Breast epithelium (tissue), 4 donors: ENCODE measurements at regions not wholly inside any gene's neighbourhood (a gene's known extent, or its start where the extent isn't known, plus 50 kb on each side); places are given as distances from the start of the nearest gene placed in this dataset.

Source experiments
- DNase-seq, 2 donors: peaks; one replicate each; pipeline ENCODE4 v3.0.0-alpha.2; 2019; ENCODE audit warnings: low spot score in 2 of 2
- H3K27ac ChIP-seq, 2 donors: fragments of 200-600 bp; sonication (generic) in 1 of 2; one replicate each; pipeline ENCODE4 v1.5.1; 2016 to 2019; ENCODE audit warnings: mild to moderate bottlenecking in 1 of 2
- H3K27me3 ChIP-seq, 2 donors: fragments of 200-600 bp; sonication (generic) in 1 of 2; one replicate each; pipeline versions ENCODE4 v1.5.1 to v1.6.0; 2017 to 2019; ENCODE audit warnings: control low read depth in 1 of 2, mild to moderate bottlenecking in 1 of 2
- H3K36me3 ChIP-seq: fragments of 200-600 bp; one replicate; pipeline ENCODE4 v1.5.1; 2019
- H3K4me1 ChIP-seq, 2 donors: fragments of 200-600 bp; sonication (generic); one replicate each; pipeline ENCODE4 v1.5.1; 2016 to 2019; ENCODE audit warnings: control low read depth in 1 of 2
- H3K4me3 ChIP-seq, 3 donors: fragments of 200-600 bp; sonication (generic); 1 replicate in 2 of 3; 2 replicates in 1 of 3; pipeline ENCODE4 v1.5.1; 2016 to 2019; ENCODE audit warnings: mild to moderate bottlenecking in 3 of 3, moderate library complexity in 2 of 3
- H3K9me3 ChIP-seq, 2 donors: fragments of 200-600 bp; sonication (generic) in 1 of 2; one replicate each; pipeline ENCODE4 v1.5.1; 2016 to 2019; ENCODE audit warnings: control low read depth in 1 of 2
- POLR2A ChIP-seq: fragments of 450-650 bp; IDR thresholded peaks from one replicate; pipeline ENCODE4 v1.6.1; 2016; ENCODE audit warnings: antibody characterized with exemption, mild to moderate bottlenecking, moderate library complexity
- POLR2AphosphoS5 ChIP-seq, 3 donors: sonication (generic); formaldehyde crosslinking; IDR thresholded peaks; one replicate each; pipeline ENCODE4 v1.6.1; 2017; ENCODE audit warnings: antibody characterized with exemption in 3 of 3
- intact Hi-C: fragments of 100-400 bp; cut with DNase I; formaldehyde crosslinking; loops from one replicate; pipeline ENCODE4 v1.15.1; 2023; ENCODE audit warnings: low total_unique reads
- TF ChIP-seq, protein P1 (sequence below), 3 donors: fragments of 450-650 bp; IDR thresholded peaks; one replicate each; pipeline ENCODE4 v1.5.1; 2016 to 2017; ENCODE audit warnings: antibody characterized with exemption in 3 of 3, mild to moderate bottlenecking in 3 of 3, moderate library complexity in 3 of 3

DNA sequence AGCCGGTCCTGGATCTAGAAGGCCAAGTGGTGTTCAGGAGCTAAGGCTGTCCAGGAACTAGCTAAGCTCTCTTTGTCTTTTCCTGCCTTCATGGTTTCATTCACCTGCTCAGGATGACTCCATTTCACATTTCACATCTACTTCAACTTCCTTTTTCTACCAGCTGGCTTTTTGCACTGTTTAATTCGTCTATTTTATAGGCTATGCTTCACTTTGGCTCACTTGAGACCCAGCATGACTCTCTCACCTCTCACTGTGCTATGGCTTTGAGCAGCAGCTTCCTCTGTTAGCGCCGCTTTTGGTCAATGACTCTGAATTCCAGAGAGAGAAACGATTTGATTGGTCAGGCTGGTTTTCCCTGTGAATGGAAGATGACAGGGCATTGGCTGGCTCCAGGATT is 213.5 kb upstream of the CLNK start:
- Histone ChIP-seq H3K4me3 (no peak overlapping the region), H3K4me1 (no peaks in the 10 kb centered on the region), H3K27me3 (no peaks in the 10 kb centered on the region), H3K9me3 (no peaks in the 10 kb centered on the region), H3K36me3 (no peaks in the 10 kb centered on the region), H3K27ac (no peak overlapping the region)
- TF ChIP-seq POLR2A = no peak
- TF ChIP-seq, protein P1, sequence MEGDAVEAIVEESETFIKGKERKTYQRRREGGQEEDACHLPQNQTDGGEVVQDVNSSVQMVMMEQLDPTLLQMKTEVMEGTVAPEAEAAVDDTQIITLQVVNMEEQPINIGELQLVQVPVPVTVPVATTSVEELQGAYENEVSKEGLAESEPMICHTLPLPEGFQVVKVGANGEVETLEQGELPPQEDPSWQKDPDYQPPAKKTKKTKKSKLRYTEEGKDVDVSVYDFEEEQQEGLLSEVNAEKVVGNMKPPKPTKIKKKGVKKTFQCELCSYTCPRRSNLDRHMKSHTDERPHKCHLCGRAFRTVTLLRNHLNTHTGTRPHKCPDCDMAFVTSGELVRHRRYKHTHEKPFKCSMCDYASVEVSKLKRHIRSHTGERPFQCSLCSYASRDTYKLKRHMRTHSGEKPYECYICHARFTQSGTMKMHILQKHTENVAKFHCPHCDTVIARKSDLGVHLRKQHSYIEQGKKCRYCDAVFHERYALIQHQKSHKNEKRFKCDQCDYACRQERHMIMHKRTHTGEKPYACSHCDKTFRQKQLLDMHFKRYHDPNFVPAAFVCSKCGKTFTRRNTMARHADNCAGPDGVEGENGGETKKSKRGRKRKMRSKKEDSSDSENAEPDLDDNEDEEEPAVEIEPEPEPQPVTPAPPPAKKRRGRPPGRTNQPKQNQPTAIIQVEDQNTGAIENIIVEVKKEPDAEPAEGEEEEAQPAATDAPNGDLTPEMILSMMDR (IDR thresholded peaks at IDR 0.05) = no peak
- TF ChIP-seq POLR2AphosphoS5 (IDR thresholded peaks at IDR 0.05) = no peak
- no peak for DNase-seq
- intact Hi-C loops = no loop called here

DNA sequence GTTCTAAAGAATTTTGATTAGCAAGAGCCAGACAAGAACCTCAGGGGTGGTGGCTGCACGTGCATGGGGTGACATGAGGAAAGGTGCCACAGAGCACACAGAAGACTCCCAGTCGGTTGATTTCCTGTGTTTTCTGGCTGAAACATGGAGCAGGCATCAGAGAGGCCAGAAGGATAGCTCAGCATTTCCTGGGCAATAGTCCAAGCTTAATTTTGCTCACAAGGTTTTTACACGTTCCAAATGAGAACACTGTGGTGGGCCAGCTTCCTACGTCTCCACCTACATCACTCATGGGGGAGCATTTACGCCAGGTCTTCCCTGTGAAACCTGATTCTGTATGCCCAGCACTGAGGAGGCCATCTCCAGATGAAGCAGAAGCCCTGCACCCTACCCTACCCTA is 212.5 kb upstream of the CLNK start:
- Histone ChIP-seq H3K9me3 (no peaks in the 10 kb centered on the region), H3K36me3 (no peaks in the 10 kb centered on the region), H3K4me1 (no peaks in the 10 kb centered on the region), H3K27me3 (no peaks in the 10 kb centered on the region), H3K4me3 (no peak overlapping the region), H3K27ac (no peak overlapping the region)
- DNase-seq = no peak
- no peak for TF ChIP-seq POLR2A
- TF ChIP-seq POLR2AphosphoS5 (IDR thresholded peaks at IDR 0.05) = no peak
- intact Hi-C loops = no loop called here

DNA sequence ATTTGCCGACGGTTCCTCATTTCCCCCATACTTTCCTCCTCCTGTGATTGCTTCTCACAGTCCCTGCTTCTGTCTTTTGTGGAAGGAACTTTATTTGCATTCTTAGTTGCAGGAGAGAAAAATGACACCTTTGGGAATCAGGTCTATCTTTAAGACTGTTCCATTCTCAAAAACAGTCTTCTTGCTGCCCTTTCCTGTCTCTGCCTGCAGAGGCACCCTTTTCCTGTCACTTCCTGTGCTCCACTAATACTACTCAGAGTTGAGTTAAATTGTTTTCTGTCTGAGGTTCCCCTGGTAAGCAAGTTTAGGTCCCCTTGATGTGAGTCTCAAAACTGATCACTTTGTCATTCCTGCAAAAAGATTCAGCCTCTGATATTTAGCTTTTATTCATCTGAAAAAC is 208.8 kb upstream of the CLNK start:
- no peak overlapping the region for H3K4me3 ChIP-seq
- no peaks in the 10 kb centered on the region for H3K4me1 ChIP-seq
- intact Hi-C loops = no loop called here
- TF ChIP-seq POLR2A = no peak
- TF ChIP-seq, protein P1 (IDR thresholded peaks at IDR 0.05) = no peak
- TF ChIP-seq POLR2AphosphoS5 (IDR thresholded peaks at IDR 0.05) = no peak
- H3K36me3 ChIP-seq = no peaks in the 10 kb centered on the region
- no peak overlapping the region for H3K27ac ChIP-seq
- no peaks in the 10 kb centered on the region for H3K27me3 ChIP-seq
- no peaks in the 10 kb centered on the region for H3K9me3 ChIP-seq
- DNase-seq = no peak

DNA sequence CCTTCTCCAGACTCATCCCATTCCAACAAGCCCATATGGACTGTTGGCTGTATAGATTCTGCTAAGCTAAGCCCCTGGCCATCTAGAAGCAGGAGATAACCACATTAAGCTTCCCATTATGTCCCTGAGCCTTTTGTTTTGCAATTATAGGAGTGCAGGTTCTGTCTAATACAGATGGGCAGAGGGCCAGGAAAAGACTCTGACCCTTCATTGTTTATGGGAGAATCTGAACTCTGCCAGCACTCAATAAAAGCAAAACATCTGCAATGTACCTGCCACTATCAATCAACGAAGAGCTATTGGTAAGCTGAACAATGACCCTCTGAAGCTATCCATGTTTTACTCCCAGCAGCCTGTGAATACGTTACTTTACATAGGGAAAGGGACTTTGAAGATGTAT is 207.3 kb upstream of the CLNK start:
- no peak overlapping the region for H3K4me3 ChIP-seq

DNA sequence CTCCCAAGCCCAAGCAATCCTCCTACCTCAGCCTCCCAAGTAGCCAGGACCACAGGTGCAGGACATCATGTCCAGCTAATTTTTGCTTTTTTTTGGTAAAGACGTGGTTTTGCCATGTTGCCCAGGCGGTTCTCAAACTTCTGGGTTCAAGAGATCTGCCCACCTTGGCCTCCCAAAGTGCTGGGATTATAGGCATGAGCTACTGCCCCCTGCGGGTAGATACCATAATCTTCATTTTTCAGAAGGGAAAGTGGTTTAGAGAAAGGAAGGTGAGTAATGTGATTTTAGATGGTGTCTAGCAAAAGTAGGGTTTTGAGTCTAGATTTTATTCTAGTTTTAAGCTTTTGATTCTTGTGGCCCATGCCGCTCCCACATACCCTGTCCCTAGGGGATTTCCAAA is 205.3 kb upstream of the CLNK start:
- TF ChIP-seq, protein P1 (IDR thresholded peaks at IDR 0.05) = no peak
- TF ChIP-seq POLR2AphosphoS5 (IDR thresholded peaks at IDR 0.05) (no peak), POLR2A (no peak)
- intact Hi-C loops = no loop called here
- no peaks in the 10 kb centered on the region for H3K36me3 ChIP-seq
- DNase-seq = no peak
- H3K27ac ChIP-seq = no peak overlapping the region
- no peaks in the 10 kb centered on the region for H3K9me3 ChIP-seq
- no peaks in the 10 kb centered on the region for H3K27me3 ChIP-seq
- H3K4me3 ChIP-seq = no peak overlapping the region
- H3K4me1 ChIP-seq = no peaks in the 10 kb centered on the region

More for the DNA sequence above, 207.3 kb upstream of the CLNK start:
- TF ChIP-seq POLR2AphosphoS5 (IDR thresholded peaks at IDR 0.05) (no peak), POLR2A (no peak)
- TF ChIP-seq, protein P1 (IDR thresholded peaks at IDR 0.05) = no peak
- no peak for DNase-seq
- no peaks in the 10 kb centered on the region for H3K9me3 ChIP-seq
- H3K36me3 ChIP-seq = no peaks in the 10 kb centered on the region
- H3K4me1 ChIP-seq = no peaks in the 10 kb centered on the region
- H3K27me3 ChIP-seq = no peaks in the 10 kb centered on the region
- H3K27ac ChIP-seq = no peak overlapping the region
- intact Hi-C loops = no loop called here

DNA sequence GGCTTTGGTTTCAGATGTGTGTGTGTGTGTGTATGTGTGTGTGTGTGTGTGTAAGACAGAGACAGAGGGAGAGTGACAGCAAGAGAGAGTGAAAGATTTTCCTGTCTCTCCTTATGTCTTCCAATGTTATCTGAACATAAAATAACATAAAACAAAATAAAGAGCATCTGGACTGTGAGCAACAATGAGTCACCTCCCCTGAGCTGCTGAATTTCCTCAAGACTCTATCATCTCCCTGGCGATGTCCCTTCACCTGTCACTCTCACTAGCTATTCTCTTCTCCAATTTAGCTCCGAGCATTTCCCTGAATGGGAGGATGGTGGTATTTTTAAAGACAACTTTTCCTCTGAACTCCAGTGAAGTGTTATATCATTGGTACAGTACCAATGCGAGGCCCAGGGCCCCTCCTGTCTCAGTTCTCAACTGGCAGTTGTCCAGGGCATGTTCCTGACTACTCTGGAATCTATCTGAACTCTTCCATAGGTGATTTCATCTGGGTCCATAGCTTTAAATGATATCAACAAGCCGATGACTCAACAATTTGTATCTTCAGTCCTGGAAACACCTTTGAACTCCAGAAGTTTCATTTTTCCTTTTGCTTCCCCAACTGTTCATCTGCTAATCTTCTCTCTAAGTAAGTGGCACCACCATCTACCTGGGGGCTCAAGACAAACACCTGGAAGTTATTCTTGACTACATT is 195.0 kb upstream of the CLNK start:
- no peaks in the 10 kb centered on the region for H3K27me3 ChIP-seq
- no peak for DNase-seq
- no peak for TF ChIP-seq POLR2A
- TF ChIP-seq, protein P1 (IDR thresholded peaks at IDR 0.05) = no peak
- TF ChIP-seq POLR2AphosphoS5 (IDR thresholded peaks at IDR 0.05) = no peak
- H3K27ac ChIP-seq = no peak overlapping the region
- H3K4me1 ChIP-seq = no peaks in the 10 kb centered on the region
- no peak overlapping the region for H3K4me3 ChIP-seq
- H3K36me3 ChIP-seq = no peaks in the 10 kb centered on the region
- intact Hi-C loops = no loop called here
- no peaks in the 10 kb centered on the region for H3K9me3 ChIP-seq
